Prostate gland (tissue), 2 donors: ENCODE measurements at regions not wholly inside any gene's neighbourhood (a gene's known extent, or its start where the extent isn't known, plus 50 kb on each side); places are given as distances from the start of the nearest gene placed in this dataset.

Experiments used
- DNase-seq: peaks from one replicate; pipeline ENCODE4 v3.0.0-alpha.2; 2019; ENCODE audit warnings: low spot score
- H3K27ac ChIP-seq, 2 donors: fragments of 200-600 bp; sonication (generic); 2 replicates each; pipeline ENCODE4 v1.5.1; 2017 to 2019
- H3K27me3 ChIP-seq: fragments of 200-600 bp; sonication (generic); replicated peaks from 2 replicates; pipeline ENCODE4 v1.5.1; 2019; ENCODE audit not compliant: insufficient read depth
- H3K36me3 ChIP-seq, 2 donors: fragments of 200-600 bp; sonication (generic); 1 replicate in 1 of 2; 2 replicates in 1 of 2; pipeline versions ENCODE4 v1.5.1 to v1.8.1; 2017 to 2019
- H3K4me1 ChIP-seq: fragments of 200-600 bp; sonication (generic); replicated peaks from 2 replicates; pipeline ENCODE4 v1.5.1; 2019
- H3K4me3 ChIP-seq, 2 donors: fragments of 200-600 bp; sonication (generic); 2 replicates each; pipeline ENCODE4 v1.5.1; 2017 to 2019
- H3K9me3 ChIP-seq: fragments of 200-600 bp; sonication (generic); 2 replicates; pipeline ENCODE4 v1.5.1; 2017
- POLR2A ChIP-seq: fragments of 450-650 bp; IDR thresholded peaks from one replicate; pipeline ENCODE4 v1.6.1; 2016; ENCODE audit warnings: antibody characterized with exemption, mild to moderate bottlenecking
- POLR2AphosphoS5 ChIP-seq: sonication (generic); formaldehyde crosslinking; IDR thresholded peaks from one replicate; pipeline ENCODE4 v1.6.1; 2017; ENCODE audit warnings: antibody characterized with exemption
- WGBS: methylation state at CpG from one replicate; pipeline ENCODE4 v1.1.5; 2018; 5-methylcytosine and 5-hydroxymethylcytosine counted together
- intact Hi-C: fragments of 100-400 bp; cut with DNase I; formaldehyde crosslinking; loops from one replicate; pipeline ENCODE4 v1.14.2; 2022
- TF ChIP-seq, protein P1 (sequence below), 4 experiments: fragments of 200-600 bp in 2 of 4; fragments of 450-650 bp in 2 of 4; sonication (generic) in 2 of 4; IDR thresholded peaks; 1 replicate in 3 of 4; 2 replicates in 1 of 4; pipeline ENCODE4 v1.5.1; 2016 to 2019; ENCODE audit warnings: antibody characterized with exemption in 4 of 4, mild to moderate bottlenecking in 2 of 4, moderate library complexity in 2 of 4

DNA sequence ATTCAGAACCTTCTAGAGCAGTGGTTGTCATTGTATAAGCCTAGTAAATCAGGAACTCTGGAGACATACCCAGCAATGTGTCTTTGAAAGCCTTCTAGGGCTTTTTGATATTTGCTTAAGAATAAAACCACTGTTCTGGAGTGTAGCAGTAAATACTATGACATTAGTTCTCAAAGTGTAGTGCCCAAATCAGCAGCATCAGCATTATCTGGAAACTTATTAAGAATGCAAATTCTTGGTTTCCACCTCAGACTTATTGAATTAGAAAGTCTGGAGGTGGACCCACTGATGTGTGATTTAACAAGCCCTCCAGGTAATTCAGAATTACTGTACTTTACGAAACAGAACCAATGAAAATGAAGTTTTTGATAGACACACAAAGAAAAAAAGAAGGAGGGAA lies 509.7 kb downstream of the SUCLG1 start:
- DNase-seq, result no peak
- Histone ChIP-seq H3K27ac (no peak overlapping the region), H3K9me3 (no peaks in the 10 kb centered on the region), H3K4me3 (no peak overlapping the region), H3K27me3 (no peaks in the 10 kb centered on the region), H3K4me1 (no peaks in the 10 kb centered on the region), H3K36me3 (no peaks in the 10 kb centered on the region)
- 76% methylated on average over 1 of the region's 1 CpG for WGBS
- TF ChIP-seq, protein P1, sequence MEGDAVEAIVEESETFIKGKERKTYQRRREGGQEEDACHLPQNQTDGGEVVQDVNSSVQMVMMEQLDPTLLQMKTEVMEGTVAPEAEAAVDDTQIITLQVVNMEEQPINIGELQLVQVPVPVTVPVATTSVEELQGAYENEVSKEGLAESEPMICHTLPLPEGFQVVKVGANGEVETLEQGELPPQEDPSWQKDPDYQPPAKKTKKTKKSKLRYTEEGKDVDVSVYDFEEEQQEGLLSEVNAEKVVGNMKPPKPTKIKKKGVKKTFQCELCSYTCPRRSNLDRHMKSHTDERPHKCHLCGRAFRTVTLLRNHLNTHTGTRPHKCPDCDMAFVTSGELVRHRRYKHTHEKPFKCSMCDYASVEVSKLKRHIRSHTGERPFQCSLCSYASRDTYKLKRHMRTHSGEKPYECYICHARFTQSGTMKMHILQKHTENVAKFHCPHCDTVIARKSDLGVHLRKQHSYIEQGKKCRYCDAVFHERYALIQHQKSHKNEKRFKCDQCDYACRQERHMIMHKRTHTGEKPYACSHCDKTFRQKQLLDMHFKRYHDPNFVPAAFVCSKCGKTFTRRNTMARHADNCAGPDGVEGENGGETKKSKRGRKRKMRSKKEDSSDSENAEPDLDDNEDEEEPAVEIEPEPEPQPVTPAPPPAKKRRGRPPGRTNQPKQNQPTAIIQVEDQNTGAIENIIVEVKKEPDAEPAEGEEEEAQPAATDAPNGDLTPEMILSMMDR (IDR thresholded peaks at IDR 0.05), result no peak
- TF ChIP-seq POLR2A (no peak), POLR2AphosphoS5 (no peak)
- intact Hi-C loops, result no loop called here

DNA sequence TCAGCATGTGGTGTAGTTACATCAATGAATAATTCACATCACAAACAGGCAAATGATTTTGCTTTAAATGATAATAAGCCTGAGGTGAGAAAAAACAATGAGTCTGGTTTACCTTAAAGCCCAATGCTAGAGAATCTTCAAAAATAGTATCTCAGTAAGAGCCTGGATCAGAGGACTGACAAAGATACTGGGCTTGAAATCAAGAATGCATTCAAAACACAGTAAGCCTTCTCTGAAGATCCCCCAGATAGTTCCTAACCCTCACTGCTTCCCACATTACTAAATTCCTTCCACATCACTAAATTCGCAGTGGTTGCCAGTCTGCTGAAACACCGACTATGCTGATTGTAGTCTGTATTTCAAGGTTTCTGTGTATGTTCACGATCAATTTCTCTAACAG lies 514.9 kb downstream of the SUCLG1 start:
- 77% methylated on average over 3 of the region's 3 CpGs for WGBS
- Histone ChIP-seq H3K27ac (no peak overlapping the region), H3K9me3 (no peaks in the 10 kb centered on the region), H3K4me3 (no peak overlapping the region), H3K36me3 (no peaks in the 10 kb centered on the region), H3K27me3 (no peaks in the 10 kb centered on the region), H3K4me1 (no peaks in the 10 kb centered on the region)
- intact Hi-C loops, result no loop called here
- TF ChIP-seq POLR2A (no peak), POLR2AphosphoS5 (no peak)
- DNase-seq, result no peak

DNA sequence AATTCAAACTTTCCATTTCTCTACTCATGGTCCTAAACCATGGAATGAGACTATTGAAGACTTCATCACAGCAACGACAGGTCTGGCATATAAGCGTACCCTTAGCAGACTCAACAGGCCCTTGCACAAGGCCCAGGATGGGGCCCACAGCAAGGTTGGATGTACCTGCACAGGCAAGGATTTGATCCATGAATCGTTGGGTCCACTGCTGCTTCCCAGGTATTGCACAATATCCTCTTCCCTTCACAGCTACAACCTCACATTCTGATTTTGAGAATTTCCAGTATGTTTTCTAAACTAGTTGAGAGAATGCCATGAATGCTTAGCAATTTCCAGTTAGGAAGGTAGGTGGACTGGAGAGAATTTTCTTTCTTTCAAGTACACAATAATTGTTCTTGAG lies 515.8 kb downstream of the SUCLG1 start:
- no peaks in the 10 kb centered on the region for H3K4me1 ChIP-seq
- intact Hi-C loops, result no loop called here
- no peak overlapping the region for H3K4me3 ChIP-seq
- TF ChIP-seq POLR2A (no peak), POLR2AphosphoS5 (no peak)
- TF ChIP-seq, protein P1 (IDR thresholded peaks at IDR 0.05), result no peak
- no peak overlapping the region for H3K27ac ChIP-seq
- 88% methylated on average over 3 of the region's 3 CpGs for WGBS
- H3K36me3 ChIP-seq, result no peaks in the 10 kb centered on the region
- H3K9me3 ChIP-seq, result no peaks in the 10 kb centered on the region
- no peak for DNase-seq
- no peaks in the 10 kb centered on the region for H3K27me3 ChIP-seq

DNA sequence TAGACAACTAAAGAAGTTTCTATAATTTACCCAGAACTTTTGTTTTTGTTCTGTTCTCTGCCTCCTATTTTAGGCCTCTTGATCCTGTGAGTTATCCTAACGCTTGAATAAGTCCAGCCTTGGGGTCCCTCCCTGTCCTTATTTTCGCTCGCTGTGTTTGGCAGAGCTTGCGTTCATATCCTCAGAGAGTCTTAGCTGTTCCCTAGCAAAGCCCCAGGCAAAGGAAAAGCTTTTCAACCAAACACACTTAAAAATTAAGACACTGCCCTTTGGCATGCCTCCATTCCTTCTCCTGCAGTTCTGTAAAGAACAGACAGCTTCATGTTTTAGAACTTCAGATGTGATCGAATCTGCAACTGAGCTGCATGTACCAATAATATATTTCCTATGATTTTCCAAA lies 517.2 kb downstream of the SUCLG1 start:
- no peak for DNase-seq
- H3K36me3 ChIP-seq, result no peaks in the 10 kb centered on the region
- no peak overlapping the region for H3K27ac ChIP-seq
- H3K4me1 ChIP-seq, result no peaks in the 10 kb centered on the region
- TF ChIP-seq, protein P1 (IDR thresholded peaks at IDR 0.05), result no peak
- TF ChIP-seq POLR2AphosphoS5 (no peak), POLR2A (no peak)
- H3K9me3 ChIP-seq, result no peaks in the 10 kb centered on the region
- no peak overlapping the region for H3K4me3 ChIP-seq
- H3K27me3 ChIP-seq, result no peaks in the 10 kb centered on the region
- intact Hi-C loops, result no loop called here
- 74% methylated on average over 5 of the region's 5 CpGs for WGBS

DNA sequence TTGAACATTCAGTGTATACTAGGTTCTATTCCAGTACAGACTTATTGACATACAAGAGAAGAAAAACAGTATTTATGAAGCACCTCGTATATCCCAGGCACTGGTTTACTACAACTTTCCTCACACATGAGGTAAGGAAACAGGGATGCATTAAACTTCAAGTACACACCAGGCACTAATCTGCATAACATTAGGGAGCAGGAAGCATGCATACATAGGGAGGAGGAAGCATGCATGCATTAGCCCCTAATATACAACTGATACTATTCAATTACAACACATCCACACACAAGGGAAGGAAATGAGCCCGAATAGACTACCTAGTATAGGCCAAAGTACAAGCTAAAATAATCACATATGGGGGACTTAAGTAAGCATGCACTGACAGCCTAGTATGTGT lies 525.3 kb downstream of the SUCLG1 start:
- intact Hi-C loops, result no loop called here
- Histone ChIP-seq H3K27ac (no peak overlapping the region), H3K9me3 (no peaks in the 10 kb centered on the region), H3K27me3 (no peaks in the 10 kb centered on the region), H3K4me1 (no peaks in the 10 kb centered on the region), H3K36me3 (no peaks in the 10 kb centered on the region), H3K4me3 (no peak overlapping the region)
- DNase-seq, result no peak
- TF ChIP-seq POLR2AphosphoS5 (no peak), POLR2A (no peak)
- TF ChIP-seq, protein P1 (IDR thresholded peaks at IDR 0.05), result no peak
- 76% methylated on average over 2 of the region's 2 CpGs for WGBS

DNA sequence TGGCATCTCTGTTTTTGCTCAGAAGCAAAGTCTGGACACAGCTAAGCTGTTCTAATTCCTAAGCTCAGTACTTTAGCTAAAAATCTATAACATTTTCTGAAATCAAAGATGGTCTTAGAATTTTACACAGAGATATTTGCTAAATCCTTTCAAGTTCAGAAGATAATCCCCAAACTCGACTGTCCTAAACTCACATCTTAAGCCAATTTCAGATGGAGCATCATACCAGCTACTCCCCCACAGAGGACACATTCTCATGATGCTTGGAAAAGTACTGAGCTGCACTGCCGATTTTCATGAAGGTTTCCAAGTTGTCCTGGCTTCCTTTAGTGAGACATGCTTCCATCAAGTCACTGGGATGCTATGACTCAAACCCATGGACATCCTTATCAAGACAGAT lies 535.5 kb downstream of the SUCLG1 start:
- H3K27ac ChIP-seq, result no peak overlapping the region
- intact Hi-C loops, result no loop called here
- no peaks in the 10 kb centered on the region for H3K4me1 ChIP-seq
- H3K4me3 ChIP-seq, result no peak overlapping the region
- no peaks in the 10 kb centered on the region for H3K9me3 ChIP-seq
- no peaks in the 10 kb centered on the region for H3K36me3 ChIP-seq
- WGBS, result 79% methylated on average over 2 of the region's 2 CpGs
- no peak for DNase-seq
- no peaks in the 10 kb centered on the region for H3K27me3 ChIP-seq
- TF ChIP-seq POLR2A (no peak), POLR2AphosphoS5 (no peak)
- TF ChIP-seq, protein P1 (IDR thresholded peaks at IDR 0.05), result no peak
